ENCODE measurements at regions not wholly inside any gene's neighbourhood (a gene's known extent, or its start where the extent isn't known, plus 50 kb on each side); places are given as distances from the start of the nearest gene placed in this dataset.
"Not testable (repeated sequence)": the region's sequence is repeated elsewhere in the genome, so short reads cannot be mapped to it uniquely, and the experiment has no call there.

- DNase-seq (ENCODE audit: low read depth in 2 of 2): no peak
These were observed 101.8 kb upstream of the CADM1 start for GRCh38 chr11:115605871-115606497.

- not testable (repeated sequence) for DNase-seq (ENCODE audit: low read depth in 2 of 2)
These were observed 101.2 kb upstream of the CADM1 start for GRCh38 chr11:115605397-115605796.

GRCh38 chr11:115599125-115599524 lies 94.9 kb upstream of the CADM1 start:
- DNase-seq (ENCODE audit: low read depth in 2 of 2): no peak

GRCh38 chr11:115598257-115598901 lies 94.2 kb upstream of the CADM1 start:
- no peak for DNase-seq (ENCODE audit: low read depth in 2 of 2)

GRCh38 chr11:115591380-115591779 lies 87.2 kb upstream of the CADM1 start:
- no peak for DNase-seq (ENCODE audit: low read depth in 2 of 2)

- DNase-seq (ENCODE audit: low read depth in 2 of 2): no peak
These were observed 86.0 kb upstream of the CADM1 start for GRCh38 chr11:115590254-115590653.

- DNase-seq (ENCODE audit: low read depth in 2 of 2): no peak
These were observed 83.6 kb upstream of the CADM1 start for GRCh38 chr11:115587718-115588342.

GRCh38 chr11:115585361-115586024 lies 81.3 kb upstream of the CADM1 start:
- no peak for DNase-seq (ENCODE audit: low read depth in 2 of 2)

- no peak for DNase-seq (ENCODE audit: low read depth in 2 of 2)
These were observed 77.8 kb upstream of the CADM1 start for GRCh38 chr11:115581871-115582639.

GRCh38 chr11:115580927-115581680 lies 76.9 kb upstream of the CADM1 start:
- DNase-seq (ENCODE audit: low read depth in 2 of 2): no peak

GRCh38 chr11:115580416-115580815 lies 76.2 kb upstream of the CADM1 start:
- DNase-seq (ENCODE audit: low read depth in 2 of 2): no peak

GRCh38 chr11:115579181-115579825 lies 75.1 kb upstream of the CADM1 start:
- no peak for DNase-seq (ENCODE audit: low read depth in 2 of 2)

GRCh38 chr11:115578275-115578674 lies 74.1 kb upstream of the CADM1 start:
- DNase-seq (ENCODE audit: low read depth in 2 of 2): no peak

GRCh38 chr11:115577701-115578100 lies 73.5 kb upstream of the CADM1 start:
- no peak for DNase-seq (ENCODE audit: low read depth in 2 of 2)

GRCh38 chr11:115576606-115577380 lies 72.6 kb upstream of the CADM1 start:
- DNase-seq (ENCODE audit: low read depth in 2 of 2): no peak

GRCh38 chr11:115572551-115572950 lies 68.3 kb upstream of the CADM1 start:
- DNase-seq (ENCODE audit: low read depth in 2 of 2): no peak

GRCh38 chr11:115566180-115566764 lies 62.1 kb upstream of the CADM1 start:
- no peak for DNase-seq (ENCODE audit: low read depth in 2 of 2)

- DNase-seq (ENCODE audit: low read depth in 2 of 2): no peak
These were observed 60.6 kb upstream of the CADM1 start for GRCh38 chr11:115564851-115565250.

GRCh38 chr11:115561116-115561515 lies 56.9 kb upstream of the CADM1 start:
- no peak for DNase-seq (ENCODE audit: low read depth in 2 of 2)

GRCh38 chr11:115558635-115559034 lies 54.4 kb upstream of the CADM1 start:
- no peak for DNase-seq (ENCODE audit: low read depth in 2 of 2)
